ENCODE measurements at regions not wholly inside any gene's neighbourhood (a gene's known extent, or its start where the extent isn't known, plus 50 kb on each side); places are given as distances from the start of the nearest gene placed in this dataset.

GRCh38 chr6:139650941-139651340, 276.5 kb upstream of the CITED2 start:
- Histone ChIP-seq H3K4me3 (ENCODE audit: low read depth, low read length) (no peak overlapping the region), H3K4me1 (ENCODE audit: control insufficient read depth, insufficient read depth, low read length, poor library complexity, severe bottlenecking) (no peaks in the 10 kb centered on the region), H3K36me3 (ENCODE audit: control insufficient read depth, insufficient read depth, low read length) (no peaks in the 10 kb centered on the region), H3K9me3 (ENCODE audit: control insufficient read depth in 2 of 2, low read length in 2 of 2) (no peaks in the 10 kb centered on the region), H3K27ac (ENCODE audit: insufficient read depth, low read length, poor library complexity, severe bottlenecking) (no peak overlapping the region), H3K27me3 (ENCODE audit: control insufficient read depth, insufficient read depth, low read length) (peaks cover 7% of the 10 kb centered on the region)
- H3K4me1 Mint-ChIP-seq = no peaks in the 10 kb centered on the region
- no peak overlapping the region for H3K4me3 Mint-ChIP-seq
- peaks cover 0 to 2% (median 0%) of the 10 kb centered on the region in 7 donors for H3K9me3 Mint-ChIP-seq
- DNase-seq = no peak
- no peaks in the 10 kb centered on the region for H3K36me3 Mint-ChIP-seq
- H3K27ac Mint-ChIP-seq = no peak overlapping the region
- ATAC-seq (ENCODE audit: low read depth in 2 of 2) = no peak
- peaks cover 8% of the 10 kb centered on the region for H3K27me3 Mint-ChIP-seq

GRCh38 chr6:139649732-139650131, 275.3 kb upstream of the CITED2 start:
- Mint-ChIP-seq H3K4me3 (no peak overlapping the region), H3K27ac (no peak overlapping the region)
- H3K27ac ChIP-seq (ENCODE audit: insufficient read depth, low read length, poor library complexity, severe bottlenecking) = no peak overlapping the region

GRCh38 chr6:139649128-139649527, 274.7 kb upstream of the CITED2 start:
- Mint-ChIP-seq H3K4me3 (no peak overlapping the region), H3K27me3 (peaks cover 8% of the 10 kb centered on the region), H3K4me1 (no peaks in the 10 kb centered on the region), H3K27ac (no peak overlapping the region), H3K9me3 (peaks cover 0 to 2% (median 0%) of the 10 kb centered on the region in 7 donors), H3K36me3 (no peaks in the 10 kb centered on the region)
- Histone ChIP-seq H3K4me1 (ENCODE audit: control insufficient read depth, insufficient read depth, low read length, poor library complexity, severe bottlenecking) (no peaks in the 10 kb centered on the region), H3K27ac (ENCODE audit: insufficient read depth, low read length, poor library complexity, severe bottlenecking) (no peak overlapping the region), H3K36me3 (ENCODE audit: control insufficient read depth, insufficient read depth, low read length) (no peaks in the 10 kb centered on the region), H3K27me3 (ENCODE audit: control insufficient read depth, insufficient read depth, low read length) (peaks cover 7% of the 10 kb centered on the region), H3K4me3 (ENCODE audit: low read depth, low read length) (no peak overlapping the region), H3K9me3 (ENCODE audit: control insufficient read depth in 2 of 2, low read length in 2 of 2) (no peaks in the 10 kb centered on the region)
- ATAC-seq (ENCODE audit: low read depth in 2 of 2) (no peak), DNase-seq (no peak)

More at GRCh38 chr6:139649732-139650131, 275.3 kb upstream of the CITED2 start:
- no peaks in the 10 kb centered on the region for H3K9me3 ChIP-seq (ENCODE audit: control insufficient read depth in 2 of 2, low read length in 2 of 2)
- H3K9me3 Mint-ChIP-seq = peaks cover 0 to 2% (median 0%) of the 10 kb centered on the region in 7 donors
- H3K36me3 ChIP-seq (ENCODE audit: control insufficient read depth, insufficient read depth, low read length) = no peaks in the 10 kb centered on the region
- no peaks in the 10 kb centered on the region for H3K4me1 Mint-ChIP-seq
- DNase-seq (no peak), ATAC-seq (ENCODE audit: low read depth in 2 of 2) (no peak)
- no peaks in the 10 kb centered on the region for H3K4me1 ChIP-seq (ENCODE audit: control insufficient read depth, insufficient read depth, low read length, poor library complexity, severe bottlenecking)
- no peaks in the 10 kb centered on the region for H3K36me3 Mint-ChIP-seq
- peaks cover 8% of the 10 kb centered on the region for H3K27me3 Mint-ChIP-seq
- H3K4me3 ChIP-seq (ENCODE audit: low read depth, low read length) = no peak overlapping the region
- peaks cover 7% of the 10 kb centered on the region for H3K27me3 ChIP-seq (ENCODE audit: control insufficient read depth, insufficient read depth, low read length)

- no peak for DNase-seq
- Histone ChIP-seq H3K27ac (ENCODE audit: insufficient read depth, low read length, poor library complexity, severe bottlenecking) (no peak overlapping the region), H3K36me3 (ENCODE audit: control insufficient read depth, insufficient read depth, low read length) (no peaks in the 10 kb centered on the region), H3K27me3 (ENCODE audit: control insufficient read depth, insufficient read depth, low read length) (peaks cover 7% of the 10 kb centered on the region), H3K4me3 (ENCODE audit: low read depth, low read length) (no peak overlapping the region), H3K4me1 (ENCODE audit: control insufficient read depth, insufficient read depth, low read length, poor library complexity, severe bottlenecking) (no peaks in the 10 kb centered on the region), H3K9me3 (ENCODE audit: control insufficient read depth in 2 of 2, low read length in 2 of 2) (no peaks in the 10 kb centered on the region)
- Mint-ChIP-seq H3K4me1 (no peaks in the 10 kb centered on the region), H3K27me3 (peaks cover 8% of the 10 kb centered on the region), H3K4me3 (no peak overlapping the region), H3K36me3 (no peaks in the 10 kb centered on the region), H3K9me3 (peaks cover 0 to 2% (median 0%) of the 10 kb centered on the region in 7 donors), H3K27ac (peak overlapping the region in 1 of 3 donors; percentile 21)
- no peak for ATAC-seq (ENCODE audit: low read depth in 2 of 2)
Observed at GRCh38 chr6:139648430-139649000, 274.1 kb upstream of the CITED2 start.

- H3K4me3 Mint-ChIP-seq = no peak overlapping the region
Observed at GRCh38 chr6:139647841-139648240, 273.4 kb upstream of the CITED2 start.

GRCh38 chr6:139647016-139647415, 272.6 kb upstream of the CITED2 start:
- ATAC-seq (ENCODE audit: low read depth in 2 of 2) (no peak), DNase-seq (no peak)
- Mint-ChIP-seq H3K36me3 (no peaks in the 10 kb centered on the region), H3K9me3 (no peaks in the 10 kb centered on the region), H3K4me3 (no peak overlapping the region), H3K27me3 (peaks cover 8% of the 10 kb centered on the region), H3K4me1 (no peaks in the 10 kb centered on the region), H3K27ac (no peak overlapping the region)
- Histone ChIP-seq H3K4me3 (ENCODE audit: low read depth, low read length) (no peak overlapping the region), H3K27ac (ENCODE audit: insufficient read depth, low read length, poor library complexity, severe bottlenecking) (no peak overlapping the region), H3K36me3 (ENCODE audit: control insufficient read depth, insufficient read depth, low read length) (no peaks in the 10 kb centered on the region), H3K9me3 (ENCODE audit: control insufficient read depth in 2 of 2, low read length in 2 of 2) (no peaks in the 10 kb centered on the region), H3K4me1 (ENCODE audit: control insufficient read depth, insufficient read depth, low read length, poor library complexity, severe bottlenecking) (no peaks in the 10 kb centered on the region), H3K27me3 (ENCODE audit: control insufficient read depth, insufficient read depth, low read length) (peaks cover 7% of the 10 kb centered on the region)

More at GRCh38 chr6:139647841-139648240, 273.4 kb upstream of the CITED2 start:
- ATAC-seq (ENCODE audit: low read depth in 2 of 2) = no peak
- Histone ChIP-seq H3K27me3 (ENCODE audit: control insufficient read depth, insufficient read depth, low read length) (peaks cover 7% of the 10 kb centered on the region), H3K36me3 (ENCODE audit: control insufficient read depth, insufficient read depth, low read length) (no peaks in the 10 kb centered on the region), H3K27ac (ENCODE audit: insufficient read depth, low read length, poor library complexity, severe bottlenecking) (no peak overlapping the region), H3K4me1 (ENCODE audit: control insufficient read depth, insufficient read depth, low read length, poor library complexity, severe bottlenecking) (no peaks in the 10 kb centered on the region), H3K4me3 (ENCODE audit: low read depth, low read length) (no peak overlapping the region), H3K9me3 (ENCODE audit: control insufficient read depth in 2 of 2, low read length in 2 of 2) (no peaks in the 10 kb centered on the region)
- no peak for DNase-seq
- H3K36me3 Mint-ChIP-seq = no peaks in the 10 kb centered on the region
- H3K27me3 Mint-ChIP-seq = peaks cover 8% of the 10 kb centered on the region
- H3K4me1 Mint-ChIP-seq = no peaks in the 10 kb centered on the region
- H3K27ac Mint-ChIP-seq = peak overlapping the region in 1 of 3 donors; percentile 21
- peaks cover 0 to under 1% (median 0%) of the 10 kb centered on the region in 7 donors for H3K9me3 Mint-ChIP-seq

GRCh38 chr6:139644821-139645220, 270.4 kb upstream of the CITED2 start:
- Histone ChIP-seq H3K36me3 (ENCODE audit: control insufficient read depth, insufficient read depth, low read length) (no peaks in the 10 kb centered on the region), H3K9me3 (ENCODE audit: control insufficient read depth in 2 of 2, low read length in 2 of 2) (no peaks in the 10 kb centered on the region), H3K27me3 (ENCODE audit: control insufficient read depth, insufficient read depth, low read length) (peaks cover 7% of the 10 kb centered on the region), H3K4me1 (ENCODE audit: control insufficient read depth, insufficient read depth, low read length, poor library complexity, severe bottlenecking) (no peaks in the 10 kb centered on the region), H3K4me3 (ENCODE audit: low read depth, low read length) (no peak overlapping the region), H3K27ac (ENCODE audit: insufficient read depth, low read length, poor library complexity, severe bottlenecking) (no peak overlapping the region)
- Mint-ChIP-seq H3K27ac (no peak overlapping the region), H3K4me3 (no peak overlapping the region), H3K4me1 (no peaks in the 10 kb centered on the region), H3K27me3 (peaks cover 8% of the 10 kb centered on the region), H3K36me3 (no peaks in the 10 kb centered on the region), H3K9me3 (no peaks in the 10 kb centered on the region)
- ATAC-seq (ENCODE audit: low read depth in 2 of 2) = no peak
- no peak for DNase-seq

GRCh38 chr6:139643986-139644385, 269.5 kb upstream of the CITED2 start:
- Mint-ChIP-seq H3K4me3 (no peak overlapping the region), H3K9me3 (no peaks in the 10 kb centered on the region), H3K27me3 (peaks cover 6% of the 10 kb centered on the region), H3K27ac (no peak overlapping the region), H3K4me1 (no peaks in the 10 kb centered on the region), H3K36me3 (no peaks in the 10 kb centered on the region)
- no peak overlapping the region for H3K4me3 ChIP-seq (ENCODE audit: low read depth, low read length)
- H3K9me3 ChIP-seq (ENCODE audit: control insufficient read depth in 2 of 2, low read length in 2 of 2) = no peaks in the 10 kb centered on the region
- H3K27ac ChIP-seq (ENCODE audit: insufficient read depth, low read length, poor library complexity, severe bottlenecking) = no peak overlapping the region
- peaks cover 7% of the 10 kb centered on the region for H3K27me3 ChIP-seq (ENCODE audit: control insufficient read depth, insufficient read depth, low read length)
- DNase-seq = no peak
- H3K36me3 ChIP-seq (ENCODE audit: control insufficient read depth, insufficient read depth, low read length) = no peaks in the 10 kb centered on the region
- no peak for ATAC-seq (ENCODE audit: low read depth in 2 of 2)
- H3K4me1 ChIP-seq (ENCODE audit: control insufficient read depth, insufficient read depth, low read length, poor library complexity, severe bottlenecking) = no peaks in the 10 kb centered on the region

Data from CD4-positive, CD25-positive, alpha-beta regulatory T cell (primary cell).